ENCODE measurements at regions not wholly inside any gene's neighbourhood (a gene's known extent, or its start where the extent isn't known, plus 50 kb on each side); places are given as distances from the start of the nearest gene placed in this dataset.

- H3K4me3 ChIP-seq, result no peak overlapping the region
- no peaks in the 10 kb centered on the region for H3K4me1 ChIP-seq
- H3K27ac ChIP-seq, result no peak overlapping the region
- DNase-seq (ENCODE audit: low spot score), result no peak
- no peaks in the 10 kb centered on the region for H3K27me3 ChIP-seq
- H3K9me3 ChIP-seq, result no peaks in the 10 kb centered on the region
- H3K36me3 ChIP-seq, result no peaks in the 10 kb centered on the region
- TF ChIP-seq, protein P1, sequence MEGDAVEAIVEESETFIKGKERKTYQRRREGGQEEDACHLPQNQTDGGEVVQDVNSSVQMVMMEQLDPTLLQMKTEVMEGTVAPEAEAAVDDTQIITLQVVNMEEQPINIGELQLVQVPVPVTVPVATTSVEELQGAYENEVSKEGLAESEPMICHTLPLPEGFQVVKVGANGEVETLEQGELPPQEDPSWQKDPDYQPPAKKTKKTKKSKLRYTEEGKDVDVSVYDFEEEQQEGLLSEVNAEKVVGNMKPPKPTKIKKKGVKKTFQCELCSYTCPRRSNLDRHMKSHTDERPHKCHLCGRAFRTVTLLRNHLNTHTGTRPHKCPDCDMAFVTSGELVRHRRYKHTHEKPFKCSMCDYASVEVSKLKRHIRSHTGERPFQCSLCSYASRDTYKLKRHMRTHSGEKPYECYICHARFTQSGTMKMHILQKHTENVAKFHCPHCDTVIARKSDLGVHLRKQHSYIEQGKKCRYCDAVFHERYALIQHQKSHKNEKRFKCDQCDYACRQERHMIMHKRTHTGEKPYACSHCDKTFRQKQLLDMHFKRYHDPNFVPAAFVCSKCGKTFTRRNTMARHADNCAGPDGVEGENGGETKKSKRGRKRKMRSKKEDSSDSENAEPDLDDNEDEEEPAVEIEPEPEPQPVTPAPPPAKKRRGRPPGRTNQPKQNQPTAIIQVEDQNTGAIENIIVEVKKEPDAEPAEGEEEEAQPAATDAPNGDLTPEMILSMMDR (IDR thresholded peaks at IDR 0.05), result no peak
Measured at GRCh38 chr3:147046916-147047315, 359.4 kb downstream of the ZIC4 start.

DNA sequence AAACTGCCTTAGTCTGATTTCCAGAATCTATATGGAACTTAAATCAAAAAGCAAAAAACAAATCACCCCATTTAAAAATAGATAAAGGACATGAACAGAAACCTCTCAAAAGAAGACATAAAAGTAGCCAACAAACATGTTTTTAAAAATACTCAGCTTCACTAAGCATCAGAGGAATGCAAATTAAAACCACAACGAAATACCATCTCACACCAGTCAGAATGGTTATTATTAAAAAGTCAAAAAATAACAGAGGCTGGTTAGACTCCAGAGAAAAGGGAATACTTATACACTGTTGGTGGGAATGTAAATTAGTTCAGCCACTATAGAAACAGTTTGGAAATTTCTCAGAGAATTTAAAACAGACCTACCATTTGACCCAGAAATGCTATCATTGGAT lies 367.9 kb downstream of the ZIC4 start:
- DNase-seq (ENCODE audit: low spot score), result no peak
- no peak overlapping the region for H3K27ac ChIP-seq
- H3K4me3 ChIP-seq, result no peak overlapping the region
- H3K4me1 ChIP-seq, result no peaks in the 10 kb centered on the region
- TF ChIP-seq, protein P1 (IDR thresholded peaks at IDR 0.05), result no peak
- H3K9me3 ChIP-seq, result peaks cover 0 to 10% of the 10 kb centered on the region in 2 donors
- no peaks in the 10 kb centered on the region for H3K27me3 ChIP-seq
- H3K36me3 ChIP-seq, result no peaks in the 10 kb centered on the region

GRCh38 chr3:147034359-147034758 lies 372.0 kb downstream of the ZIC4 start:
- no peaks in the 10 kb centered on the region for H3K4me1 ChIP-seq

DNA sequence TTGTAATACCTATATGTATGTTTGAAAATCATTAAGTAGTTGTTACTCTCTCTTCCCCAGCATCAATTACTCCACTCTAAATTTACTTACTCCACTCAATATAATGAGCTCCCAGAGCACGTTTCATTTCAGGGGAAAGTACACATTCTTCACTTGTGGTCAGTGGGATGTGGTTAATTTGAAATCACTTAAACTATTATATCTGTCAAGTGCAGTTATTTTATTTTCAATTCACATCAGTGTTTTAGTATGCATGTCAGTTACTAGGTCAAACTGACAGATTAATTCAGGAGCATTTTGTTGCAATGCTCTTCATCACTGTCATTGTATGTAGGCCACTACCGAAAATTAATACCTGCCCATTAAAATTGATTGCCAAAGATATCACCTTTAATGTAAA lies 376.1 kb downstream of the ZIC4 start:
- Histone ChIP-seq H3K4me1 (no peaks in the 10 kb centered on the region), H3K4me3 (no peak overlapping the region), H3K27ac (no peak overlapping the region), H3K36me3 (no peaks in the 10 kb centered on the region), H3K9me3 (peaks cover 0 to 10% of the 10 kb centered on the region in 2 donors), H3K27me3 (no peaks in the 10 kb centered on the region)
- DNase-seq (ENCODE audit: low spot score), result no peak
- TF ChIP-seq, protein P1 (IDR thresholded peaks at IDR 0.05), result no peak

More at GRCh38 chr3:147034359-147034758, 372.0 kb downstream of the ZIC4 start:
- Histone ChIP-seq H3K9me3 (peaks cover 0 to 10% of the 10 kb centered on the region in 2 donors), H3K4me3 (no peak overlapping the region), H3K36me3 (no peaks in the 10 kb centered on the region), H3K27me3 (no peaks in the 10 kb centered on the region), H3K27ac (no peak overlapping the region)
- DNase-seq (ENCODE audit: low spot score), result no peak
- TF ChIP-seq, protein P1 (IDR thresholded peaks at IDR 0.05), result no peak

- Histone ChIP-seq H3K4me1 (no peaks in the 10 kb centered on the region), H3K27me3 (no peaks in the 10 kb centered on the region), H3K4me3 (no peak overlapping the region), H3K36me3 (no peaks in the 10 kb centered on the region), H3K27ac (no peak overlapping the region), H3K9me3 (no peaks in the 10 kb centered on the region)
- TF ChIP-seq, protein P1 (IDR thresholded peaks at IDR 0.05), result no peak
- DNase-seq (ENCODE audit: low spot score), result no peak
Measured at GRCh38 chr3:147015334-147015733, 391.0 kb downstream of the ZIC4 start.

- no peak overlapping the region for H3K4me3 ChIP-seq
- H3K27me3 ChIP-seq, result no peaks in the 10 kb centered on the region
- no peaks in the 10 kb centered on the region for H3K36me3 ChIP-seq
- TF ChIP-seq, protein P1 (IDR thresholded peaks at IDR 0.05), result no peak
- no peaks in the 10 kb centered on the region for H3K4me1 ChIP-seq
- H3K27ac ChIP-seq, result no peak overlapping the region
- DNase-seq (ENCODE audit: low spot score), result no peak
- no peaks in the 10 kb centered on the region for H3K9me3 ChIP-seq
Measured at GRCh38 chr3:147008886-147009285, 397.5 kb downstream of the ZIC4 start.
